Activated naive CD4-positive, alpha-beta T cell treated with anti-CD3 and anti-CD28 coated beads, Interleukin-2, amount 50 U/mL, for 72 hours (primary cell): ENCODE measurements at regions not wholly inside any gene's neighbourhood (a gene's known extent, or its start where the extent isn't known, plus 50 kb on each side); places are given as distances from the start of the nearest gene placed in this dataset.
"Not testable (repeated sequence)": the region's sequence is repeated elsewhere in the genome, so short reads cannot be mapped to it uniquely, and the experiment has no call there.

Experiments
- ATAC-seq, 2 donors: fragments of 150-1000 bp; cut with Tn5 transposase; 2 replicates each; pipeline ENCODE4 v1.10.0; 2021; ENCODE audit warnings: mild to moderate bottlenecking in 2 of 2, moderate library complexity in 2 of 2
- DNase-seq, 2 donors: peaks; one replicate each; pipeline ENCODE4 v3.0.0; 2021 to 2022; ENCODE audit warnings: low spot score in 2 of 2
- H3K27ac Mint-ChIP-seq, 2 donors: one replicate each; pipeline ENCODE4 v1.8.0; 2022; ENCODE audit warnings: mild to moderate bottlenecking in 2 of 2, mixed read lengths in 2 of 2
- H3K36me3 Mint-ChIP-seq, 2 donors: one replicate each; pipeline ENCODE4 v1.8.0; 2022; ENCODE audit warnings: mixed read lengths in 2 of 2
- H3K9me3 Mint-ChIP-seq, 2 donors: one replicate each; pipeline ENCODE4 v1.8.0; 2022; ENCODE audit warnings: mixed read lengths in 2 of 2

- peaks cover 9 to 14% of the 10 kb centered on the region in 2 donors for H3K9me3 Mint-ChIP-seq
- DNase-seq (no peak), ATAC-seq (no peak)
- no peaks in the 10 kb centered on the region for H3K36me3 Mint-ChIP-seq
- H3K27ac Mint-ChIP-seq, result no peak overlapping the region
Measured at GRCh38 chr5:167050568-167051401, 1240.7 kb upstream of the WWC1 start.

- no peak overlapping the region for H3K27ac Mint-ChIP-seq
Measured at GRCh38 chr5:167051402-167051768, 1240.1 kb upstream of the WWC1 start.

GRCh38 chr5:167052791-167053190 is 1238.7 kb upstream of the WWC1 start:
- DNase-seq, result no peak
- H3K27ac Mint-ChIP-seq, result no peak overlapping the region
- H3K9me3 Mint-ChIP-seq, result peaks cover 16 to 20% of the 10 kb centered on the region in 2 donors
- no peaks in the 10 kb centered on the region for H3K36me3 Mint-ChIP-seq
- no peak for ATAC-seq

More at GRCh38 chr5:167051402-167051768, 1240.1 kb upstream of the WWC1 start:
- no peak for DNase-seq
- H3K36me3 Mint-ChIP-seq, result no peaks in the 10 kb centered on the region
- no peak for ATAC-seq
- peaks cover 9 to 14% of the 10 kb centered on the region in 2 donors for H3K9me3 Mint-ChIP-seq

- Mint-ChIP-seq H3K27ac (no peak overlapping the region), H3K36me3 (no peaks in the 10 kb centered on the region), H3K9me3 (peaks cover 16 to 19% of the 10 kb centered on the region in 2 donors)
- no peak for ATAC-seq
- no peak for DNase-seq
Measured at GRCh38 chr5:167057665-167058064, 1233.8 kb upstream of the WWC1 start.

- Mint-ChIP-seq H3K27ac (no peak overlapping the region), H3K36me3 (no peaks in the 10 kb centered on the region), H3K9me3 (peaks cover 4 to 9% of the 10 kb centered on the region in 2 donors)
- ATAC-seq (no peak), DNase-seq (no peak)
Measured at GRCh38 chr5:167061695-167062094, 1229.8 kb upstream of the WWC1 start.

GRCh38 chr5:167063116-167063515 is 1228.3 kb upstream of the WWC1 start:
- Mint-ChIP-seq H3K27ac (no peak overlapping the region), H3K9me3 (peaks cover 0 to 3% of the 10 kb centered on the region in 2 donors), H3K36me3 (no peaks in the 10 kb centered on the region)
- DNase-seq, result no peak
- no peak for ATAC-seq

- no peak overlapping the region for H3K27ac Mint-ChIP-seq
- H3K36me3 Mint-ChIP-seq, result no peaks in the 10 kb centered on the region
- H3K9me3 Mint-ChIP-seq, result peaks cover 0 to 3% of the 10 kb centered on the region in 2 donors
- ATAC-seq, result no peak
- DNase-seq, result no peak
Measured at GRCh38 chr5:167063788-167064187, 1227.7 kb upstream of the WWC1 start.

- ATAC-seq, result no peak
Measured at GRCh38 chr5:167064198-167064776, 1227.2 kb upstream of the WWC1 start.

GRCh38 chr5:167065794-167066193 is 1225.7 kb upstream of the WWC1 start:
- DNase-seq, result no peak
- no peaks in the 10 kb centered on the region for H3K36me3 Mint-ChIP-seq
- ATAC-seq, result no peak
- H3K27ac Mint-ChIP-seq, result no peak overlapping the region
- H3K9me3 Mint-ChIP-seq, result peaks cover 0 to 3% of the 10 kb centered on the region in 2 donors

More at GRCh38 chr5:167064198-167064776, 1227.2 kb upstream of the WWC1 start:
- no peak for DNase-seq
- H3K36me3 Mint-ChIP-seq, result no peaks in the 10 kb centered on the region
- H3K9me3 Mint-ChIP-seq, result peaks cover 0 to 3% of the 10 kb centered on the region in 2 donors
- H3K27ac Mint-ChIP-seq, result no peak overlapping the region

- Mint-ChIP-seq H3K27ac (no peak overlapping the region), H3K9me3 (peaks cover 4 to 21% of the 10 kb centered on the region in 2 donors), H3K36me3 (no peaks in the 10 kb centered on the region)
- ATAC-seq (no peak), DNase-seq (no peak)
Measured at GRCh38 chr5:167071981-167072610, 1219.3 kb upstream of the WWC1 start.

GRCh38 chr5:167081561-167081960 is 1209.9 kb upstream of the WWC1 start:
- Mint-ChIP-seq H3K36me3 (no peaks in the 10 kb centered on the region), H3K27ac (no peak overlapping the region), H3K9me3 (peaks cover 0 to 3% of the 10 kb centered on the region in 2 donors)
- ATAC-seq (no peak), DNase-seq (no peak)

GRCh38 chr5:167096816-167097215 is 1194.6 kb upstream of the WWC1 start:
- ATAC-seq, result no peak
- peaks cover 5 to 9% of the 10 kb centered on the region in 2 donors for H3K9me3 Mint-ChIP-seq

GRCh38 chr5:167104351-167104750 is 1187.1 kb upstream of the WWC1 start:
- ATAC-seq, result no peak

More at GRCh38 chr5:167096816-167097215, 1194.6 kb upstream of the WWC1 start:
- no peak for DNase-seq
- Mint-ChIP-seq H3K27ac (no peak overlapping the region), H3K36me3 (no peaks in the 10 kb centered on the region)

GRCh38 chr5:167105941-167106340 is 1185.5 kb upstream of the WWC1 start:
- H3K36me3 Mint-ChIP-seq, result no peaks in the 10 kb centered on the region
- no peak overlapping the region for H3K27ac Mint-ChIP-seq
- ATAC-seq (no peak), DNase-seq (no peak)
- H3K9me3 Mint-ChIP-seq, result peaks cover 20 to 21% of the 10 kb centered on the region in 2 donors

More at GRCh38 chr5:167104351-167104750, 1187.1 kb upstream of the WWC1 start:
- H3K9me3 Mint-ChIP-seq, result peaks cover 20 to 21% of the 10 kb centered on the region in 2 donors
- H3K27ac Mint-ChIP-seq, result no peak overlapping the region
- no peak for DNase-seq
- H3K36me3 Mint-ChIP-seq, result no peaks in the 10 kb centered on the region

GRCh38 chr5:167107684-167108083 is 1183.8 kb upstream of the WWC1 start:
- Mint-ChIP-seq H3K36me3 (no peaks in the 10 kb centered on the region), H3K27ac (no peak overlapping the region), H3K9me3 (peaks cover 24 to 27% of the 10 kb centered on the region in 2 donors)
- DNase-seq (no peak), ATAC-seq (no peak)

- not testable (repeated sequence) for ATAC-seq, H3K36me3 Mint-ChIP-seq, DNase-seq, H3K27ac Mint-ChIP-seq
- peaks cover 30 to 31% of the 10 kb centered on the region in 2 donors for H3K9me3 Mint-ChIP-seq
Measured at GRCh38 chr5:167108266-167108665, 1183.2 kb upstream of the WWC1 start.

GRCh38 chr5:167112556-167112955 is 1178.9 kb upstream of the WWC1 start:
- peaks cover 18 to 23% of the 10 kb centered on the region in 2 donors for H3K9me3 Mint-ChIP-seq
- no peaks in the 10 kb centered on the region for H3K36me3 Mint-ChIP-seq
- H3K27ac Mint-ChIP-seq, result no peak overlapping the region
- no peak for ATAC-seq
- no peak for DNase-seq
